DOHH2 (cell line): ENCODE measurements at regions not wholly inside any gene's neighbourhood (a gene's known extent, or its start where the extent isn't known, plus 50 kb on each side); places are given as distances from the start of the nearest gene placed in this dataset.

Source experiments
- CTCF ChIP-seq: fragments of 200-600 bp; sonication (generic); IDR thresholded peaks from one replicate; pipeline ENCODE4 v1.5.1; 2014; ENCODE audit warnings: antibody characterized with exemption, mild to moderate bottlenecking, low read depth, low read length; ENCODE audit not compliant: poor library complexity, severe bottlenecking
- EZH2phosphoT487 ChIP-seq: fragments of 200-600 bp; sonication (generic); IDR thresholded peaks from 2 replicates; pipeline ENCODE4 v1.6.1; 2017; ENCODE audit warnings: borderline replicate concordance, mild to moderate bottlenecking, antibody characterized with exemption, low read length, moderate library complexity, mixed read lengths

GRCh38 chr13:22226086-22226485 is 555.2 kb downstream of the FGF9 start:
- TF ChIP-seq CTCF (no peak), EZH2phosphoT487 (no peak)
